ENCODE measurements at regions not wholly inside any gene's neighbourhood (a gene's known extent, or its start where the extent isn't known, plus 50 kb on each side); places are given as distances from the start of the nearest gene placed in this dataset.

DNA sequence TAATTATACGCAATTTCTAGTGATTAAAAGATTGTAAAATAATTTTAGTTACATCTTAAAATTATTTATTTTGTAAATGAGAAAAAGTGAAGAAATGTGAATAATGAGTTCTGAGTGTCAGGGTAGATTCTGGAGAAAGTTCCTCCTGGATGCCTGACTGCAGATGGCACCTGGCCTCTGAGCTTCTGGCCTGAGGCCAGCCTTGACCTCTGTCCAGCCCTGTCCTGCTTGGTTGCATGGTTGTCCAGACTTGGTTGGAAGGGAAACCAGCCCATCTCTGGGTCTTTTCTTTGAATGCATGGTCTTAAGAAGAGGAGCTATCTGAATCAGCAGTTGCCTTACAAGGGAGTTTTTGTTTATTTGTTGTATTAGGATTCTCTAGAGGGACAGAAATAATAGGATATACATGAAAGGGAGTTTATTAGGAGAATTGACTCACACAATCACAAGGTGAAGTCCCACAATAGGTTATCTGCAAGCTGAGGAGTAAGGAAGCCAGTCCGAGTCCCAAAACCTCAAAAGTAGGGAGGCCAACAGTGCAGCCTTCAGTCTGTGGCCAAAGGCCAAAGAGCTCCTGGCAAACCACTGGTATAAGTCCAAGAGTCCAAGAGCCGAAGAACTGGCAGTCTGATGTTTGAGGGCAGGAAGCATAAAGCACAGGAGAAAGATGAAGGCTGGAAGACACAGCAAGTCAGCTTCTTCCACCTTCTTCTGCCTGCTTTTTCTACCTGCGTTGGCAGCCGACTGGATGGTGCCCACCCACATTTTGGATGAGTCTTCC, 385.8 kb downstream of the ZNF536 start (continued):
- TF ChIP-seq, protein P1, sequence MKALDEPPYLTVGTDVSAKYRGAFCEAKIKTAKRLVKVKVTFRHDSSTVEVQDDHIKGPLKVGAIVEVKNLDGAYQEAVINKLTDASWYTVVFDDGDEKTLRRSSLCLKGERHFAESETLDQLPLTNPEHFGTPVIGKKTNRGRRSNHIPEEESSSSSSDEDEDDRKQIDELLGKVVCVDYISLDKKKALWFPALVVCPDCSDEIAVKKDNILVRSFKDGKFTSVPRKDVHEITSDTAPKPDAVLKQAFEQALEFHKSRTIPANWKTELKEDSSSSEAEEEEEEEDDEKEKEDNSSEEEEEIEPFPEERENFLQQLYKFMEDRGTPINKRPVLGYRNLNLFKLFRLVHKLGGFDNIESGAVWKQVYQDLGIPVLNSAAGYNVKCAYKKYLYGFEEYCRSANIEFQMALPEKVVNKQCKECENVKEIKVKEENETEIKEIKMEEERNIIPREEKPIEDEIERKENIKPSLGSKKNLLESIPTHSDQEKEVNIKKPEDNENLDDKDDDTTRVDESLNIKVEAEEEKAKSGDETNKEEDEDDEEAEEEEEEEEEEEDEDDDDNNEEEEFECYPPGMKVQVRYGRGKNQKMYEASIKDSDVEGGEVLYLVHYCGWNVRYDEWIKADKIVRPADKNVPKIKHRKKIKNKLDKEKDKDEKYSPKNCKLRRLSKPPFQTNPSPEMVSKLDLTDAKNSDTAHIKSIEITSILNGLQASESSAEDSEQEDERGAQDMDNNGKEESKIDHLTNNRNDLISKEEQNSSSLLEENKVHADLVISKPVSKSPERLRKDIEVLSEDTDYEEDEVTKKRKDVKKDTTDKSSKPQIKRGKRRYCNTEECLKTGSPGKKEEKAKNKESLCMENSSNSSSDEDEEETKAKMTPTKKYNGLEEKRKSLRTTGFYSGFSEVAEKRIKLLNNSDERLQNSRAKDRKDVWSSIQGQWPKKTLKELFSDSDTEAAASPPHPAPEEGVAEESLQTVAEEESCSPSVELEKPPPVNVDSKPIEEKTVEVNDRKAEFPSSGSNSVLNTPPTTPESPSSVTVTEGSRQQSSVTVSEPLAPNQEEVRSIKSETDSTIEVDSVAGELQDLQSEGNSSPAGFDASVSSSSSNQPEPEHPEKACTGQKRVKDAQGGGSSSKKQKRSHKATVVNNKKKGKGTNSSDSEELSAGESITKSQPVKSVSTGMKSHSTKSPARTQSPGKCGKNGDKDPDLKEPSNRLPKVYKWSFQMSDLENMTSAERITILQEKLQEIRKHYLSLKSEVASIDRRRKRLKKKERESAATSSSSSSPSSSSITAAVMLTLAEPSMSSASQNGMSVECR (CRISPR knock-in tag; IDR thresholded peaks at IDR 0.05; ENCODE audit: borderline replicate concordance) = no peak
- TF ChIP-seq SOX15 (CRISPR knock-in tag; IDR thresholded peaks at IDR 0.05) (no peak), NFYB (CRISPR knock-in tag; conservative IDR thresholded peaks at IDR 0.05; ENCODE audit: low read depth) (no peak), NFATC4 (CRISPR knock-in tag; IDR thresholded peaks at IDR 0.05) (no peak), ZNF138 (CRISPR knock-in tag; conservative IDR thresholded peaks at IDR 0.05) (no peak), ESRRA (CRISPR knock-in tag; IDR thresholded peaks at IDR 0.05; ENCODE audit: borderline replicate concordance) (no peak), ZNF263 (CRISPR knock-in tag; IDR thresholded peaks at IDR 0.05; ENCODE audit: low read depth) (no peak)
- TF ChIP-seq, protein P2, sequence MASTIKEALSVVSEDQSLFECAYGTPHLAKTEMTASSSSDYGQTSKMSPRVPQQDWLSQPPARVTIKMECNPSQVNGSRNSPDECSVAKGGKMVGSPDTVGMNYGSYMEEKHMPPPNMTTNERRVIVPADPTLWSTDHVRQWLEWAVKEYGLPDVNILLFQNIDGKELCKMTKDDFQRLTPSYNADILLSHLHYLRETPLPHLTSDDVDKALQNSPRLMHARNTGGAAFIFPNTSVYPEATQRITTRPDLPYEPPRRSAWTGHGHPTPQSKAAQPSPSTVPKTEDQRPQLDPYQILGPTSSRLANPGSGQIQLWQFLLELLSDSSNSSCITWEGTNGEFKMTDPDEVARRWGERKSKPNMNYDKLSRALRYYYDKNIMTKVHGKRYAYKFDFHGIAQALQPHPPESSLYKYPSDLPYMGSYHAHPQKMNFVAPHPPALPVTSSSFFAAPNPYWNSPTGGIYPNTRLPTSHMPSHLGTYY (CRISPR knock-in tag; IDR thresholded peaks at IDR 0.05) = no peak
- TF ChIP-seq, protein P3, sequence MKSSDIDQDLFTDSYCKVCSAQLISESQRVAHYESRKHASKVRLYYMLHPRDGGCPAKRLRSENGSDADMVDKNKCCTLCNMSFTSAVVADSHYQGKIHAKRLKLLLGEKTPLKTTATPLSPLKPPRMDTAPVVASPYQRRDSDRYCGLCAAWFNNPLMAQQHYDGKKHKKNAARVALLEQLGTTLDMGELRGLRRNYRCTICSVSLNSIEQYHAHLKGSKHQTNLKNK (CRISPR knock-in tag; IDR thresholded peaks at IDR 0.05) = no peak

DNA sequence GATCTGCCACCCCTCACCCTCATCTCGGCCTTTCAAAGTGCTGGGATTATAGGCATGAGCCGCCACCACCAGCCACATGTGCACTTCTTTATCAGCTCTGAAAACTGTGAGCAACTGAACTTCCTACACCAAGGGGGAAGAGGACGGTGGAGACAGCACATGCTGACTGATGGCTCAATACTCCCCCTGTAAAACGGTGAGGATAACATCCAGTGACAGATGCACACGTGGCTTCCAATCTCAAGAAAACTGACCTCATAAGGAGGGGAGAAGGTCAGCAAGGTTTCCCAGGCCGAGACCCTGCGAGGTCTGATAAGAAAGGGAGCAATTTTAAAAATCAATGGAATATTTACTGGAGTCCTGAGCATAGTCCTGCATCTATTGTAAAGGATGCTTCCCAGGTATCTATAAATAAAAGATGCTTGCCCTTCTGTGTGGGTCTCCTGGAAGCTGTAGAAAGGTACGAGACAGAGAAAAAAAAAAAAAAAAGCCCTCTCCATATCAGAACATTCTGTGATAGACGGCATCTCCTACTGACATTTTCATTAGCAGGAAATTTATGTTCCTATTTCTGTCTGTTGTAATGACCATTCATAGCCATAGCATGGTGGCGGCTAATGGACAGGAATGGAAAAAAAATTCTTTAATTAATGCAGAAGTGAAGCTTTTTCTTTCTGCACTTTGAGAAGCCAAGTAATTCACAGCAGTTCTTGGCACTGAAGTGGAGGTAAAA, 385.1 kb downstream of the ZNF536 start:
- POLR2A ChIA-PET = no interaction called here
- Mint-ChIP-seq H3K36me3 (no peaks in the 10 kb centered on the region), H3K9me3 (peaks cover 6% of the 10 kb centered on the region), H3K4me1 (no peaks in the 10 kb centered on the region), H3K27me3 (ENCODE audit: low read depth) (no peaks in the 10 kb centered on the region), H3K27ac (no peak overlapping the region), H3K4me3 (no peak overlapping the region)
- CTCF ChIA-PET = interaction anchor here (1.1 kb wide), 1 partner anchor 27 kb away, joined by 3 read pairs; no protein-coding TSS in a partner anchor
- TF ChIP-seq, protein P3 (CRISPR knock-in tag; IDR thresholded peaks at IDR 0.05) = no peak
- TF ChIP-seq NFATC4 (CRISPR knock-in tag; IDR thresholded peaks at IDR 0.05) (no peak), SOX15 (CRISPR knock-in tag; IDR thresholded peaks at IDR 0.05) (no peak), TEAD4 (CRISPR knock-in tag; IDR thresholded peaks at IDR 0.05) (no peak), IRF2 (CRISPR knock-in tag; IDR thresholded peaks at IDR 0.05; ENCODE audit: borderline replicate concordance, low read depth) (no peak), ZNF671 (CRISPR knock-in tag; IDR thresholded peaks at IDR 0.05) (no peak), CREM (CRISPR knock-in tag; IDR thresholded peaks at IDR 0.05) (no peak)
- TF ChIP-seq, protein P4, sequence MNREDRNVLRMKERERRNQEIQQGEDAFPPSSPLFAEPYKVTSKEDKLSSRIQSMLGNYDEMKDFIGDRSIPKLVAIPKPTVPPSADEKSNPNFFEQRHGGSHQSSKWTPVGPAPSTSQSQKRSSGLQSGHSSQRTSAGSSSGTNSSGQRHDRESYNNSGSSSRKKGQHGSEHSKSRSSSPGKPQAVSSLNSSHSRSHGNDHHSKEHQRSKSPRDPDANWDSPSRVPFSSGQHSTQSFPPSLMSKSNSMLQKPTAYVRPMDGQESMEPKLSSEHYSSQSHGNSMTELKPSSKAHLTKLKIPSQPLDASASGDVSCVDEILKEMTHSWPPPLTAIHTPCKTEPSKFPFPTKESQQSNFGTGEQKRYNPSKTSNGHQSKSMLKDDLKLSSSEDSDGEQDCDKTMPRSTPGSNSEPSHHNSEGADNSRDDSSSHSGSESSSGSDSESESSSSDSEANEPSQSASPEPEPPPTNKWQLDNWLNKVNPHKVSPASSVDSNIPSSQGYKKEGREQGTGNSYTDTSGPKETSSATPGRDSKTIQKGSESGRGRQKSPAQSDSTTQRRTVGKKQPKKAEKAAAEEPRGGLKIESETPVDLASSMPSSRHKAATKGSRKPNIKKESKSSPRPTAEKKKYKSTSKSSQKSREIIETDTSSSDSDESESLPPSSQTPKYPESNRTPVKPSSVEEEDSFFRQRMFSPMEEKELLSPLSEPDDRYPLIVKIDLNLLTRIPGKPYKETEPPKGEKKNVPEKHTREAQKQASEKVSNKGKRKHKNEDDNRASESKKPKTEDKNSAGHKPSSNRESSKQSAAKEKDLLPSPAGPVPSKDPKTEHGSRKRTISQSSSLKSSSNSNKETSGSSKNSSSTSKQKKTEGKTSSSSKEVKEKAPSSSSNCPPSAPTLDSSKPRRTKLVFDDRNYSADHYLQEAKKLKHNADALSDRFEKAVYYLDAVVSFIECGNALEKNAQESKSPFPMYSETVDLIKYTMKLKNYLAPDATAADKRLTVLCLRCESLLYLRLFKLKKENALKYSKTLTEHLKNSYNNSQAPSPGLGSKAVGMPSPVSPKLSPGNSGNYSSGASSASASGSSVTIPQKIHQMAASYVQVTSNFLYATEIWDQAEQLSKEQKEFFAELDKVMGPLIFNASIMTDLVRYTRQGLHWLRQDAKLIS (CRISPR knock-in tag; IDR thresholded peaks at IDR 0.05; ENCODE audit: borderline replicate concordance) = no peak
- TF ChIP-seq, protein P2 (CRISPR knock-in tag; IDR thresholded peaks at IDR 0.05) = no peak
- TF ChIP-seq, protein P1 (CRISPR knock-in tag; IDR thresholded peaks at IDR 0.05; ENCODE audit: borderline replicate concordance) = no peak
- no peak for DNase-seq (ENCODE audit: low spot score)
- no peak for ATAC-seq
